HUES6 (cell line): ENCODE measurements at regions not wholly inside any gene's neighbourhood (a gene's known extent, or its start where the extent isn't known, plus 50 kb on each side); places are given as distances from the start of the nearest gene placed in this dataset.

Experiments used
- H3K27ac ChIP-seq: 2 replicates; pipeline ENCODE4 v1.7.0; 2013; ENCODE audit warnings: low read depth, mild to moderate bottlenecking, low read length, inconsistent platforms
- H3K27me3 ChIP-seq: 2 replicates; pipeline ENCODE4 v1.6.1; 2013; ENCODE audit warnings: low read length; ENCODE audit not compliant: control insufficient read depth, insufficient read depth
- H3K36me3 ChIP-seq: 2 replicates; pipeline ENCODE4 v1.6.1; 2013; ENCODE audit warnings: low read length; ENCODE audit not compliant: control insufficient read depth, insufficient read depth
- H3K4me1 ChIP-seq: 2 replicates; pipeline ENCODE4 v1.6.1; 2013; ENCODE audit warnings: low read length; ENCODE audit not compliant: control insufficient read depth, insufficient read depth
- H3K4me3 ChIP-seq: 2 replicates; pipeline ENCODE4 v1.5.1; 2013; ENCODE audit warnings: low read depth, low read length
- H3K9ac ChIP-seq: one replicate; pipeline ENCODE4 v1.6.1; 2013; ENCODE audit warnings: mild to moderate bottlenecking, low read length
- H3K9me3 ChIP-seq: 2 replicates; pipeline ENCODE4 v1.6.1; 2013; ENCODE audit warnings: low read depth, low read length; ENCODE audit not compliant: control insufficient read depth, insufficient read depth

- H3K27ac ChIP-seq, result no peak overlapping the region
- H3K9ac ChIP-seq, result no peak overlapping the region
- no peak overlapping the region for H3K4me3 ChIP-seq
- H3K4me1 ChIP-seq, result no peaks in the 10 kb centered on the region
- no peaks in the 10 kb centered on the region for H3K36me3 ChIP-seq
- H3K9me3 ChIP-seq, result no peaks in the 10 kb centered on the region
- no peaks in the 10 kb centered on the region for H3K27me3 ChIP-seq
Measured at GRCh38 chr19:28228854-28229253, 984.1 kb downstream of the UQCRFS1 start.

GRCh38 chr19:28224441-28224840 lies 988.5 kb downstream of the UQCRFS1 start:
- Histone ChIP-seq H3K4me1 (0 out of 2 replicates have a peak, but pooled peaks cover 6% of the 10 kb centered on the region), H3K9ac (no peak overlapping the region), H3K4me3 (no peak overlapping the region), H3K9me3 (no peaks in the 10 kb centered on the region), H3K27ac (no peak overlapping the region), H3K36me3 (no peaks in the 10 kb centered on the region), H3K27me3 (no peaks in the 10 kb centered on the region)

- H3K9me3 ChIP-seq, result no peaks in the 10 kb centered on the region
- H3K4me1 ChIP-seq, result peaks cover 12% of the 10 kb centered on the region; the same call in 1 of the 2 replicates
- no peak overlapping the region for H3K27ac ChIP-seq
- H3K36me3 ChIP-seq, result no peaks in the 10 kb centered on the region
- H3K27me3 ChIP-seq, result no peaks in the 10 kb centered on the region
- H3K4me3 ChIP-seq, result no peak overlapping the region
- no peak overlapping the region for H3K9ac ChIP-seq
Measured at GRCh38 chr19:28221736-28222135, 991.2 kb downstream of the UQCRFS1 start.

GRCh38 chr19:28218728-28219127 lies 994.2 kb downstream of the UQCRFS1 start:
- Histone ChIP-seq H3K27me3 (no peaks in the 10 kb centered on the region), H3K4me1 (peaks cover 13% of the 10 kb centered on the region; the same call in 1 of the 2 replicates), H3K9ac (no peak overlapping the region), H3K9me3 (no peaks in the 10 kb centered on the region), H3K27ac (no peak overlapping the region), H3K36me3 (no peaks in the 10 kb centered on the region), H3K4me3 (no peak overlapping the region)

- no peaks in the 10 kb centered on the region for H3K27me3 ChIP-seq
- no peaks in the 10 kb centered on the region for H3K9me3 ChIP-seq
- H3K36me3 ChIP-seq, result no peaks in the 10 kb centered on the region
- no peak overlapping the region for H3K27ac ChIP-seq
- no peak overlapping the region for H3K4me3 ChIP-seq
- H3K4me1 ChIP-seq, result peaks cover 13% of the 10 kb centered on the region; the same call in 1 of the 2 replicates
- no peak overlapping the region for H3K9ac ChIP-seq
Measured at GRCh38 chr19:28217022-28217421, 995.9 kb downstream of the UQCRFS1 start.

DNA sequence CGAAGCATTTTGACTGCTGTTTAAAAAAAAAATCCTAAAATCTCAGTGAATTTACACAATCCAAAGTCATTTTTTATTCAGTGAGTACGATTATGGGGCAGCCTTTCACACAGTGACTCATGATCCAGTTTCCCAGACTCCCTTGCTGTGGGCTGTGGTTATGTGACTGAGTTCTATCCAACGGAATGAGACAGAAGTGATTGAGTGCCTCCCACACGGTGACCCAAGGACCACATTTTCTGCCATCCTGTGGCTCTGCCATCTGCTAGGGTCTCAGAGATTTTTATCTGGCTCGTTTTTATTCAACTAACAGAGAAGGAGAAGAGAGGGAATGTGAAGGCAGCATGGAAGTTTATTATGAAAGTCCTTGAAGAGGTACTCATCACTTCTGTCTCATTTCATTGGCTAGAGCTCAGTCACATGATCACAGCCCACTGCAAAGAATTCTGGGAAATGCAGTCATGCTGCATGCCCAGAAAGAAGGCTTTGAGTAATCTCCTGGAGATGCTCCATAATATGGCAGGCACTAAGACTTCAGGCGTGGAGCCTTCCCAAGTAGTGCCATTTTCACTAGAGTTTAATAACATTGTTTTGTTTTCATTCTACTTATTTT lies 999.4 kb downstream of the UQCRFS1 start:
- Histone ChIP-seq H3K9ac (no peak overlapping the region), H3K27me3 (no peaks in the 10 kb centered on the region), H3K36me3 (no peaks in the 10 kb centered on the region), H3K9me3 (no peaks in the 10 kb centered on the region), H3K4me3 (no peak overlapping the region), H3K4me1 (peaks cover 4% of the 10 kb centered on the region; the same call in 1 of the 2 replicates), H3K27ac (no peak overlapping the region)

DNA sequence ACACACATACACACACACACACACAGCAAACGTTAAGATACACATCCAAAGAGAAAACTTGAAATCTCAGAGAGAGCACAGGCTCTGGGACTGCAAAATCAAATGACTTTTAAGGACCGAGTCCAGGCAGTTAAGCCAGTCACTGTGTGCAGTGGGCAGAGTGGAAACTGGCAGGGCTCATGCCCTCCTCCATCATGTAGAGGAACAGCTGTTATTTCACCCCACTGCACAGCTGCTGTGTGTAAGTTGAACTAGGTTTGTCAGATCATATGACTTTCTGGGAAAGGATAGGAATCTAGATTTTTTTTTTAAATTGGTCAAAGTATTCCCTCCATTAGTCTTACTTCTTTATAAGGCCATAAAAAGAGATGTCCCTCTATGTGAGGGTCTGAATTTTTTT lies 1002.1 kb downstream of the UQCRFS1 start:
- Histone ChIP-seq H3K4me3 (no peak overlapping the region), H3K27ac (no peak overlapping the region), H3K36me3 (no peaks in the 10 kb centered on the region), H3K4me1 (peaks cover 5% of the 10 kb centered on the region; the same call in 1 of the 2 replicates), H3K9me3 (no peaks in the 10 kb centered on the region), H3K9ac (no peak overlapping the region), H3K27me3 (no peaks in the 10 kb centered on the region)

GRCh38 chr19:28208745-28209144 lies 1004.2 kb downstream of the UQCRFS1 start:
- Histone ChIP-seq H3K4me1 (peaks cover 5% of the 10 kb centered on the region; the same call in 1 of the 2 replicates), H3K4me3 (no peak overlapping the region), H3K27me3 (no peaks in the 10 kb centered on the region), H3K36me3 (no peaks in the 10 kb centered on the region), H3K9ac (no peak overlapping the region), H3K27ac (no peak overlapping the region), H3K9me3 (no peaks in the 10 kb centered on the region)

DNA sequence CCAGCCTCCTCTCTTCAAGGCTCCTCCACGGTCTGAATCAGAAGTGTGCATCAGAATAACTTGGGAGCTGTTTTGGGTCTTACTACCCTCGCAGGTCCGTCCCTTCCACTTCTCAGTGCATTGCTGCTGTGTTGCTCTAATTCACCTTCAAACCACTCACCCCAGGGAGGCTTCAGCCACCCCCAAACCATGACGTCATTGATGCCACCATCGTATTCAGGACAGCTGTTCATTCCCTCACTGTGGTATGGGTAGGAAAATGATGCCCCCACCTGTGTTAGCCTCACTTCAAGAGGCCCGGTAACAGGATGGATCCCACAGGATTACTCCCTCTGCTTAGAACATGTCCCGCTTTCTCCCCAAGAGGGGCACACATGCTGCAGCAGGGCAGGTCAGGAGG lies 1005.7 kb downstream of the UQCRFS1 start:
- H3K9ac ChIP-seq, result no peak overlapping the region
- no peak overlapping the region for H3K27ac ChIP-seq
- no peaks in the 10 kb centered on the region for H3K27me3 ChIP-seq
- no peaks in the 10 kb centered on the region for H3K36me3 ChIP-seq
- peaks cover 5% of the 10 kb centered on the region; the same call in 1 of the 2 replicates for H3K4me1 ChIP-seq
- no peak overlapping the region for H3K4me3 ChIP-seq
- H3K9me3 ChIP-seq, result 0 out of 2 replicates have a peak, but pooled peaks cover 6% of the 10 kb centered on the region

DNA sequence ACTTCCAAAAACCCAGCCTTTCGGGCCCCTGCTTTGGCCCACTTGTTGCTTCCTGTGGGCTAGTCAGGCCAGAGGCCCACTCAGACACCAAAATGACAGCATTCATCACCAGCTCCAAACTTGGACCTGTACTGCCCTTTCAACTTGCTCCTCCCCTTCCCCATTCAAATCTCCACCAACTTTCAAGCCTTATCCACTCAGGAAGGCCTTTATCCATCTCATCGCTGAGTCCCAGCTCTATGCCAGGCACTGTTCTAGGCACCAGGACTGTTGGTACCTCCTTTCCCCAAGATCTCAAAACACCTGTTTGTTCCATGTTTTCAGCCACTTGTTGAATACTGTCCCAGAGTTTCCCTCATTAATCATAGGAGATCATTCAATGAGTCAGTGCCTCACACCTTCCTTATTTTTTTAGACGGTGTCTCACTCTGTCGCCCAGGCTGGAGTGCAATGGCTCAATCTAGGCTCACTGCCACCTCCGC lies 1011.4 kb downstream of the UQCRFS1 start:
- H3K27ac ChIP-seq, result no peak overlapping the region
- no peaks in the 10 kb centered on the region for H3K27me3 ChIP-seq
- no peak overlapping the region for H3K9ac ChIP-seq
- H3K36me3 ChIP-seq, result no peaks in the 10 kb centered on the region
- H3K4me1 ChIP-seq, result no peaks in the 10 kb centered on the region; the same call in 1 of the 2 replicates
- H3K4me3 ChIP-seq, result no peak overlapping the region
- H3K9me3 ChIP-seq, result 0 out of 2 replicates have a peak, but pooled peaks cover 8% of the 10 kb centered on the region

- no peaks in the 10 kb centered on the region; the same call in 1 of the 2 replicates for H3K4me1 ChIP-seq
- no peaks in the 10 kb centered on the region for H3K36me3 ChIP-seq
- H3K9me3 ChIP-seq, result 0 out of 2 replicates have a peak, but pooled peaks cover 8% of the 10 kb centered on the region
- H3K4me3 ChIP-seq, result no peak overlapping the region
- no peak overlapping the region for H3K9ac ChIP-seq
- H3K27ac ChIP-seq, result no peak overlapping the region
- no peaks in the 10 kb centered on the region for H3K27me3 ChIP-seq
Measured at GRCh38 chr19:28199323-28199722, 1013.6 kb downstream of the UQCRFS1 start.
